CD4-positive, alpha-beta T cell treated with Interleukin-15 for 1 hour (primary cell): ENCODE measurements at regions not wholly inside any gene's neighbourhood (a gene's known extent, or its start where the extent isn't known, plus 50 kb on each side); places are given as distances from the start of the nearest gene placed in this dataset.

ENCODE experiments used
- DNase-seq: peaks from one replicate; pipeline ENCODE4 v3.0.0-alpha.2; 2020

- DNase-seq, result no peak
Measured at GRCh38 chr21:20306836-20307235, 691.4 kb upstream of the NCAM2 start.

- no peak for DNase-seq
Measured at GRCh38 chr21:20308586-20309315, 689.5 kb upstream of the NCAM2 start.

GRCh38 chr21:20311234-20311787, 686.9 kb upstream of the NCAM2 start:
- no peak for DNase-seq

GRCh38 chr21:20313013-20313412, 685.2 kb upstream of the NCAM2 start:
- DNase-seq, result no peak

- DNase-seq, result no peak
Measured at GRCh38 chr21:20315042-20315441, 683.2 kb upstream of the NCAM2 start.

GRCh38 chr21:20329636-20330035, 668.6 kb upstream of the NCAM2 start:
- no peak for DNase-seq

- no peak for DNase-seq
Measured at GRCh38 chr21:20330652-20331051, 667.6 kb upstream of the NCAM2 start.

- DNase-seq, result no peak
Measured at GRCh38 chr21:20334585-20334984, 663.6 kb upstream of the NCAM2 start.

GRCh38 chr21:20341431-20341830, 656.8 kb upstream of the NCAM2 start:
- no peak for DNase-seq

- no peak for DNase-seq
Measured at GRCh38 chr21:20343186-20343585, 655.0 kb upstream of the NCAM2 start.

GRCh38 chr21:20351138-20351537, 647.1 kb upstream of the NCAM2 start:
- no peak for DNase-seq

- DNase-seq, result no peak
Measured at GRCh38 chr21:20353351-20353750, 644.9 kb upstream of the NCAM2 start.

GRCh38 chr21:20373031-20373430, 625.2 kb upstream of the NCAM2 start:
- DNase-seq, result no peak

- DNase-seq, result no peak
Measured at GRCh38 chr21:20377250-20377649, 621.0 kb upstream of the NCAM2 start.

- no peak for DNase-seq
Measured at GRCh38 chr21:20388400-20388799, 609.8 kb upstream of the NCAM2 start.

- DNase-seq, result no peak
Measured at GRCh38 chr21:20396798-20397197, 601.4 kb upstream of the NCAM2 start.

- no peak for DNase-seq
Measured at GRCh38 chr21:20404915-20405314, 593.3 kb upstream of the NCAM2 start.

- DNase-seq, result no peak
Measured at GRCh38 chr21:20418353-20418752, 579.9 kb upstream of the NCAM2 start.

- no peak for DNase-seq
Measured at GRCh38 chr21:20419772-20420171, 578.4 kb upstream of the NCAM2 start.

- no peak for DNase-seq
Measured at GRCh38 chr21:20424943-20425342, 573.3 kb upstream of the NCAM2 start.

GRCh38 chr21:20425856-20426255, 572.4 kb upstream of the NCAM2 start:
- no peak for DNase-seq

- no peak for DNase-seq
Measured at GRCh38 chr21:20440338-20440737, 557.9 kb upstream of the NCAM2 start.

- DNase-seq, result no peak
Measured at GRCh38 chr21:20443558-20444155, 554.6 kb upstream of the NCAM2 start.

GRCh38 chr21:20445971-20446370, 552.2 kb upstream of the NCAM2 start:
- no peak for DNase-seq

- no peak for DNase-seq
Measured at GRCh38 chr21:20451046-20451445, 547.2 kb upstream of the NCAM2 start.
